ENCODE measurements at regions not wholly inside any gene's neighbourhood (a gene's known extent, or its start where the extent isn't known, plus 50 kb on each side); places are given as distances from the start of the nearest gene placed in this dataset.

DNA sequence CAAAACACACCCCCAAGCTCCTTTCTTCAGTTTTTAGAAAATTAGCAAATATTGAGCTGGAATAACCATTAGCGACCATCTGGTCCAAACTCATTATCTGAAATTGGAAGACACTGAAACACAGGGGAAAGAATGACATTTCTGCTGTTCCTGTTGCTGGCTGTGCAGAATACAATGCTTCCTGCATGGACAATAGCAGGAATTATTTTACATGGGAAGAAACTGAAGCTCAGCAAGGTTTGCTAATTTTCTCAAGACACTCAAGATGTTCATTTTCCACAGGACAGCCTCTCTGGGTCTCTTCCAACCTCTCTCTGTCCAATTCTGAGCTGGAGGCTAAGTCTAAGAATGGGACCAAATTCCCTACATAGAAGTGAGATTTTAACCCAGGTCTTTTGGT is 81.9 kb upstream of the TNS3 start:
- no peak overlapping the region for H2AK5ac ChIP-seq (ENCODE audit: low read depth, low read length)
- H3K27me3 ChIP-seq (replicated peaks in 1 of 4; ENCODE audit: control insufficient read depth in 3 of 4, extremely low read depth in 1 of 4, insufficient read depth in 3 of 4, low read length in 3 of 4), result no peaks in the 10 kb centered on the region
- H3K23ac ChIP-seq (ENCODE audit: insufficient read length), result no peak overlapping the region
- DNase-seq (ENCODE audit: low read depth in 1 of 2, low spot score in 2 of 2), result no peak
- no peak overlapping the region for H4K91ac ChIP-seq (replicated peaks; ENCODE audit: insufficient read length, low read length)
- H3K4me2 ChIP-seq (ENCODE audit: insufficient read depth in 1 of 2, low read depth in 2 of 2, low read length in 2 of 2), result no peak overlapping the region
- H2BK12ac ChIP-seq (ENCODE audit: low read depth, low read length), result no peak overlapping the region
- no peak overlapping the region for H2BK15ac ChIP-seq (ENCODE audit: low read length)
- no peak overlapping the region for H2BK20ac ChIP-seq (ENCODE audit: low read length)
- POLR2A ChIA-PET (ENCODE audit: partially characterized antibody), result interaction anchor here (0.7 kb wide), 2 partner anchors 24 to 1374 kb away, joined by 3 read pairs; no protein-coding TSS in a partner anchor
- CTCF ChIA-PET (ENCODE audit: partially characterized antibody), result interaction anchor here (0.7 kb wide), 2 partner anchors 24 to 75 kb away, joined by 4 to 6 read pairs; no protein-coding TSS in a partner anchor
- H3K9ac ChIP-seq (replicated peaks in 1 of 4; ENCODE audit: extremely low read depth in 1 of 4, low read depth in 3 of 4, low read length in 3 of 4), result no peak overlapping the region
- no peak overlapping the region for H4K5ac ChIP-seq (ENCODE audit: insufficient read length, low read depth, low read length)
- no peak overlapping the region for H2AFZ ChIP-seq (ENCODE audit: low read length)
- no peak for FAIRE-seq
- H2BK5ac ChIP-seq (ENCODE audit: low read depth, low read length), result no peak overlapping the region
- H3K79me1 ChIP-seq (ENCODE audit: low read depth, low read length), result no peaks in the 10 kb centered on the region
- H3K14ac ChIP-seq (ENCODE audit: insufficient read length), result no peak overlapping the region
- TF ChIP-seq EZH2 (IDR thresholded peaks at IDR 0.05; ENCODE audit: low read depth, low read length, severe bottlenecking) (no peak), RXRA (IDR thresholded peaks at IDR 0.05; ENCODE audit: insufficient read depth, low read depth, low read length) (no peak), TAF1 (IDR thresholded peaks at IDR 0.05; ENCODE audit: low read depth, low read length) (no peak), BCL11A (IDR thresholded peaks at IDR 0.05; ENCODE audit: low read depth in 2 of 2, low read length in 2 of 2) (no peak), SP2 (IDR thresholded peaks at IDR 0.05; ENCODE audit: low read length) (no peak), HDAC6 (IDR thresholded peaks at IDR 0.05; ENCODE audit: low read depth, low read length) (no peak), SP4 (IDR thresholded peaks at IDR 0.05; ENCODE audit: low read length) (no peak), ZNF274 (IDR thresholded peaks at IDR 0.05; ENCODE audit: borderline replicate concordance, extremely low read depth, low read length) (no peak), POLR2A (IDR thresholded peaks at IDR 0.05; ENCODE audit: control extremely low read depth in 1 of 2, low read depth in 2 of 2, low read length in 2 of 2) (no peak), BRCA1 (IDR thresholded peaks at IDR 0.05; ENCODE audit: low read depth, low read length) (no peak), RAD21 (IDR thresholded peaks at IDR 0.05 in 1 of 2, conservative IDR thresholded peaks at IDR 0.05 in 1 of 2; ENCODE audit: low read depth in 2 of 2, low read length in 2 of 2) (no peak), SUZ12 (IDR thresholded peaks at IDR 0.05; ENCODE audit: low read length) (no peak), BACH1 (IDR thresholded peaks at IDR 0.05; ENCODE audit: low read length) (no peak)
- TF ChIP-seq, protein P1, sequence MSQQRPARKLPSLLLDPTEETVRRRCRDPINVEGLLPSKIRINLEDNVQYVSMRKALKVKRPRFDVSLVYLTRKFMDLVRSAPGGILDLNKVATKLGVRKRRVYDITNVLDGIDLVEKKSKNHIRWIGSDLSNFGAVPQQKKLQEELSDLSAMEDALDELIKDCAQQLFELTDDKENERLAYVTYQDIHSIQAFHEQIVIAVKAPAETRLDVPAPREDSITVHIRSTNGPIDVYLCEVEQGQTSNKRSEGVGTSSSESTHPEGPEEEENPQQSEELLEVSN (IDR thresholded peaks at IDR 0.05), result no peak
- no peaks in the 10 kb centered on the region for H3K23me2 ChIP-seq (ENCODE audit: low read depth, low read length)
- H3K56ac ChIP-seq (replicated peaks; ENCODE audit: insufficient read length, low read depth, low read length), result no peak overlapping the region
- no peak overlapping the region for H3K4ac ChIP-seq (replicated peaks; ENCODE audit: insufficient read length, low read depth, low read length)
- peaks cover 0 to 4% (median 0%) of the 10 kb centered on the region in 4 experiments; a peak in 1 of 7 replicates for H3K4me1 ChIP-seq (replicated peaks in 1 of 4; ENCODE audit: control insufficient read depth in 3 of 4, insufficient read depth in 4 of 4, low read length in 3 of 4)
- no peaks in the 10 kb centered on the region for H3K9me3 ChIP-seq (ENCODE audit: insufficient read depth in 2 of 2, low read depth in 1 of 2, low read length in 1 of 2)
- H2BK120ac ChIP-seq (replicated peaks; ENCODE audit: low read depth, low read length), result no peak overlapping the region
- no peak overlapping the region for H3K4me3 ChIP-seq (ENCODE audit: extremely low read depth in 1 of 4, insufficient read depth in 2 of 4, low read depth in 3 of 4, low read length in 4 of 4)
- no peak overlapping the region for H4K8ac ChIP-seq (ENCODE audit: extremely low read depth, insufficient read depth, low read length)
- H4K20me1 ChIP-seq (replicated peaks in 1 of 2; ENCODE audit: control insufficient read depth in 1 of 2, insufficient read depth in 2 of 2, low read length in 2 of 2), result no peaks in the 10 kb centered on the region
- H3K36me3 ChIP-seq (ENCODE audit: control insufficient read depth in 2 of 4, insufficient read depth in 4 of 4, low read length in 3 of 4), result no peaks in the 10 kb centered on the region
- H3K79me2 ChIP-seq (ENCODE audit: control insufficient read depth in 1 of 2, insufficient read depth in 2 of 2, low read length in 2 of 2), result no peaks in the 10 kb centered on the region
- no peak overlapping the region for H3K27ac ChIP-seq (ENCODE audit: low read depth, low read length)
- H3K18ac ChIP-seq (ENCODE audit: extremely low read depth, low read length), result no peak overlapping the region
- 89% methylated on average over 1 of the region's 1 CpG; no CpG with 5 or more reads in 1 of the 2 experiments for WGBS, 2 experiments (ENCODE audit: extremely low coverage in 1 of 2, insufficient coverage in 1 of 2, insufficient read length in 1 of 2, insufficient replicate concordance in 2 of 2, low coverage in 1 of 2, low lambda C conversion rate in 2 of 2, missing lambda C conversion rate in 1 of 2)
